MM.1S (cell line): ENCODE measurements at regions not wholly inside any gene's neighbourhood (a gene's known extent, or its start where the extent isn't known, plus 50 kb on each side); places are given as distances from the start of the nearest gene placed in this dataset.

Experiments
- DNase-seq: peaks from one replicate; pipeline ENCODE4 v3.0.0-alpha.2; 2015
- H2AFZ ChIP-seq: fragments of 300-600 bp; sonication (generic); 2 replicates; pipeline ENCODE4 v1.6.0; 2016; ENCODE audit warnings: antibody characterized with exemption, low read length
- H3F3A ChIP-seq: fragments of 300-600 bp; sonication (generic); 2 replicates; pipeline ENCODE4 v1.6.1; 2016; ENCODE audit warnings: mild to moderate bottlenecking, antibody characterized with exemption, low read length, moderate library complexity, mixed read lengths; ENCODE audit not compliant: insufficient read depth
- H3K27ac ChIP-seq: fragments of 300-600 bp; sonication (generic); 2 replicates; pipeline ENCODE4 v1.5.1; 2016; ENCODE audit warnings: mild to moderate bottlenecking, low read length
- H3K27me3 ChIP-seq: fragments of 300-600 bp; sonication (generic); replicated peaks from 2 replicates; pipeline ENCODE4 v1.6.0; 2016; ENCODE audit warnings: low read length; ENCODE audit not compliant: insufficient read depth
- H3K36me3 ChIP-seq: fragments of 300-600 bp; sonication (generic); replicated peaks from 2 replicates; pipeline ENCODE4 v1.6.1; 2016; ENCODE audit warnings: mild to moderate bottlenecking, low read length, mixed read lengths; ENCODE audit not compliant: insufficient read depth
- H3K4me1 ChIP-seq: fragments of 300-600 bp; sonication (generic); 2 replicates; pipeline ENCODE4 v1.6.1; 2016; ENCODE audit warnings: low read length, mixed read lengths
- H3K4me2 ChIP-seq: fragments of 300-600 bp; sonication (generic); 2 replicates; pipeline ENCODE4 v1.6.0; 2016; ENCODE audit warnings: low read depth, low read length
- H3K4me3 ChIP-seq: fragments of 300-600 bp; sonication (generic); 2 replicates; pipeline ENCODE4 v1.5.1; 2016; ENCODE audit warnings: low read length, mixed read lengths
- H3K79me2 ChIP-seq: fragments of 300-600 bp; sonication (generic); 2 replicates; pipeline ENCODE4 v1.6.1; 2016; ENCODE audit warnings: mixed run types, low read length, mixed read lengths
- H3K9ac ChIP-seq: fragments of 300-600 bp; sonication (generic); 2 replicates; pipeline ENCODE4 v1.6.1; 2016; ENCODE audit warnings: low read length, mixed read lengths
- H3K9me2 ChIP-seq: fragments of 300-600 bp; sonication (generic); replicated peaks from 2 replicates; pipeline ENCODE4 v1.6.1; 2016; ENCODE audit warnings: mild to moderate bottlenecking, low read length, mixed read lengths; ENCODE audit not compliant: insufficient read depth
- H3K9me3 ChIP-seq: fragments of 300-600 bp; sonication (generic); replicated peaks from 2 replicates; pipeline ENCODE4 v1.6.1; 2016; ENCODE audit warnings: mild to moderate bottlenecking, low read length, mixed read lengths; ENCODE audit not compliant: insufficient read depth
- H4K20me1 ChIP-seq: fragments of 300-600 bp; sonication (generic); 2 replicates; pipeline ENCODE4 v1.6.1; 2016; ENCODE audit warnings: mild to moderate bottlenecking, low read length, moderate library complexity, mixed read lengths; ENCODE audit not compliant: insufficient read depth
- CTCF ChIP-seq: fragments of 300-600 bp; sonication (generic); IDR thresholded peaks from 2 replicates; pipeline ENCODE4 v1.5.1; 2016; ENCODE audit warnings: antibody characterized with exemption, low read length, mixed read lengths
- EZH2 ChIP-seq: fragments of 300-600 bp; sonication (generic); optimal IDR thresholded peaks from 2 replicates; pipeline ENCODE3; 2017; ENCODE audit warnings: low read depth, mild to moderate bottlenecking, antibody characterized with exemption, low read length, mixed read lengths
- EZH2phosphoT487 ChIP-seq: fragments of 300-600 bp; sonication (generic); IDR thresholded peaks from 2 replicates; pipeline ENCODE4 v1.6.1; 2018; ENCODE audit warnings: antibody characterized with exemption, low read length

GRCh38 chr1:201655243-201655642, 116.3 kb downstream of the NAV1 start:
- no peaks in the 10 kb centered on the region for H3F3A ChIP-seq
- H4K20me1 ChIP-seq: no peaks in the 10 kb centered on the region
- H3K4me3 ChIP-seq: no peak overlapping the region
- H3K4me2 ChIP-seq: no peak overlapping the region
- no peak overlapping the region for H3K27ac ChIP-seq
- H3K9ac ChIP-seq: no peak overlapping the region
- no peaks in the 10 kb centered on the region for H3K4me1 ChIP-seq
- H3K27me3 ChIP-seq: peaks cover 13% of the 10 kb centered on the region
- H3K79me2 ChIP-seq: no peaks in the 10 kb centered on the region
- H3K9me2 ChIP-seq: no peaks in the 10 kb centered on the region
- H3K9me3 ChIP-seq: no peaks in the 10 kb centered on the region
- no peaks in the 10 kb centered on the region for H3K36me3 ChIP-seq
- TF ChIP-seq CTCF: no peak
- no peak for TF ChIP-seq EZH2
- TF ChIP-seq EZH2phosphoT487: no peak
- no peak overlapping the region for H2AFZ ChIP-seq
- no peak for DNase-seq

- no peak for TF ChIP-seq CTCF
- no peak for TF ChIP-seq EZH2
- no peak for TF ChIP-seq EZH2phosphoT487
- Histone ChIP-seq H2AFZ (no peak overlapping the region), H3F3A (no peaks in the 10 kb centered on the region), H4K20me1 (no peaks in the 10 kb centered on the region), H3K4me3 (no peak overlapping the region), H3K27ac (no peak overlapping the region), H3K9me3 (no peaks in the 10 kb centered on the region), H3K4me2 (no peak overlapping the region), H3K79me2 (no peaks in the 10 kb centered on the region), H3K9me2 (no peaks in the 10 kb centered on the region), H3K27me3 (peaks cover 6% of the 10 kb centered on the region; the same call in 1 of the 2 replicates), H3K4me1 (no peaks in the 10 kb centered on the region), H3K36me3 (no peaks in the 10 kb centered on the region), H3K9ac (no peak overlapping the region)
- DNase-seq: no peak
These were observed 117.0 kb downstream of the NAV1 start for GRCh38 chr1:201655910-201656309.

- DNase-seq: no peak
- Histone ChIP-seq H3K4me2 (no peak overlapping the region), H3K9ac (no peak overlapping the region), H3K4me1 (no peaks in the 10 kb centered on the region), H2AFZ (no peak overlapping the region), H3K27ac (no peak overlapping the region), H4K20me1 (no peaks in the 10 kb centered on the region), H3K36me3 (no peaks in the 10 kb centered on the region), H3K27me3 (peaks cover 1% of the 10 kb centered on the region; the same call in 1 of the 2 replicates), H3F3A (no peaks in the 10 kb centered on the region), H3K79me2 (no peaks in the 10 kb centered on the region), H3K9me3 (no peaks in the 10 kb centered on the region), H3K4me3 (no peak overlapping the region), H3K9me2 (no peaks in the 10 kb centered on the region)
- TF ChIP-seq EZH2phosphoT487: no peak
These were observed 117.5 kb downstream of the NAV1 start for GRCh38 chr1:201656311-201657032.

- Histone ChIP-seq H3K9me2 (no peaks in the 10 kb centered on the region), H3K27ac (no peak overlapping the region), H3K4me2 (no peak overlapping the region), H3K36me3 (no peaks in the 10 kb centered on the region), H3F3A (no peaks in the 10 kb centered on the region), H2AFZ (no peak overlapping the region), H3K9me3 (no peaks in the 10 kb centered on the region), H3K27me3 (no peaks in the 10 kb centered on the region; the same call in 1 of the 2 replicates), H3K9ac (no peak overlapping the region), H3K79me2 (no peaks in the 10 kb centered on the region), H3K4me1 (no peaks in the 10 kb centered on the region), H3K4me3 (no peak overlapping the region), H4K20me1 (no peaks in the 10 kb centered on the region)
- DNase-seq: no peak
- TF ChIP-seq EZH2: no peak
- TF ChIP-seq EZH2phosphoT487: no peak
- TF ChIP-seq CTCF: no peak
These were observed 120.6 kb downstream of the NAV1 start for GRCh38 chr1:201659572-201659971.
